ENCODE measurements at regions not wholly inside any gene's neighbourhood (a gene's known extent, or its start where the extent isn't known, plus 50 kb on each side); places are given as distances from the start of the nearest gene placed in this dataset.
"Not testable (repeated sequence)": the region's sequence is repeated elsewhere in the genome, so short reads cannot be mapped to it uniquely, and the experiment has no call there.

GRCh38 chr3:8438507-8439079 is 63.0 kb upstream of the LMCD1 start:
- Histone ChIP-seq H3K4me1 (ENCODE audit: control insufficient read depth, extremely low read depth, insufficient read depth, low read length) (peaks cover 11% of the 10 kb centered on the region), H3K79me2 (ENCODE audit: control insufficient read depth, insufficient read depth, low read length) (no peaks in the 10 kb centered on the region), H3K9me3 (replicated peaks; ENCODE audit: control insufficient read depth, insufficient read depth, low read length) (no peaks in the 10 kb centered on the region), H3K4me2 (ENCODE audit: insufficient read depth, low read length) (no peak overlapping the region), H2AFZ (ENCODE audit: low read depth, low read length) (no peak overlapping the region), H4K20me1 (replicated peaks; ENCODE audit: control insufficient read depth, extremely low read depth, insufficient read depth, low read length) (no peaks in the 10 kb centered on the region), H3K4me3 (replicated peaks in 1 of 3; ENCODE audit: insufficient read depth in 1 of 3, low read depth in 1 of 3, low read length in 3 of 3) (no peak overlapping the region), H3K9me1 (replicated peaks; ENCODE audit: control insufficient read depth, extremely low read depth, insufficient read depth, low read length) (no peaks in the 10 kb centered on the region), H3K27ac (ENCODE audit: insufficient read depth, low read depth, low read length) (no peak overlapping the region), H3K27me3 (ENCODE audit: control insufficient read depth in 2 of 2, insufficient read depth in 2 of 2, low read length in 2 of 2) (no peaks in the 10 kb centered on the region), H3K36me3 (ENCODE audit: control insufficient read depth in 2 of 2, extremely low read depth in 1 of 2, insufficient read depth in 2 of 2, low read length in 2 of 2) (no peaks in the 10 kb centered on the region), H3K9ac (replicated peaks; ENCODE audit: extremely low read depth, insufficient read depth, low read length) (no peak overlapping the region)
- BruUV-seq (replicated peaks) = no TSS peak
- ChIA-PET CTCF (no interaction called here), POLR2A (no interaction called here)
- no peak for FAIRE-seq
- intact Hi-C loops (cut with micrococcal nuclease) (no loop called here), dilution Hi-C loops (cut with MboI; ENCODE audit: extremely low pct_ligation_motif_present, low sequenced_read_pairs) (no loop called here)
- TF ChIP-seq JUN (IDR thresholded peaks at IDR 0.05; ENCODE audit: borderline replicate concordance, insufficient read depth, insufficient read length, low read depth) = no peak
- TF ChIP-seq POLR2AphosphoS5 (IDR thresholded peaks at IDR 0.05; ENCODE audit: insufficient read depth, low read depth, low read length) = no peak
- no peak for TF ChIP-seq FOS (IDR thresholded peaks at IDR 0.05; ENCODE audit: borderline replicate concordance, insufficient read depth, low read length)
- TF ChIP-seq CTCF (IDR thresholded peaks at IDR 0.05; ENCODE audit: extremely low read depth in 1 of 2, insufficient read depth in 1 of 2, low read depth in 1 of 2, low read length in 2 of 2) = no peak
- TF ChIP-seq EZH2 (IDR thresholded peaks at IDR 0.05; ENCODE audit: borderline replicate concordance, low read depth, low read length, severe bottlenecking) = no peak
- TF ChIP-seq POLR2A (IDR thresholded peaks at IDR 0.05; ENCODE audit: low read depth, low read length) = no peak
- no peak for TF ChIP-seq MAX (IDR thresholded peaks at IDR 0.05; ENCODE audit: insufficient read depth, insufficient read length)
- DNase-seq (ENCODE audit: low read depth, low spot score) = no peak

- H3K9me3 ChIP-seq (replicated peaks; ENCODE audit: control insufficient read depth, insufficient read depth, low read length); dilution Hi-C loops (cut with MboI; ENCODE audit: extremely low pct_ligation_motif_present, low sequenced_read_pairs); DNase-seq (ENCODE audit: low read depth, low spot score); H3K9ac ChIP-seq (replicated peaks; ENCODE audit: extremely low read depth, insufficient read depth, low read length); H4K20me1 ChIP-seq (replicated peaks; ENCODE audit: control insufficient read depth, extremely low read depth, insufficient read depth, low read length); H3K4me3 ChIP-seq (replicated peaks in 1 of 3; ENCODE audit: insufficient read depth in 1 of 3, low read depth in 1 of 3, low read length in 3 of 3); H3K4me2 ChIP-seq (ENCODE audit: insufficient read depth, low read length); POLR2A ChIA-PET; FAIRE-seq; H3K27me3 ChIP-seq (ENCODE audit: control insufficient read depth in 2 of 2, insufficient read depth in 2 of 2, low read length in 2 of 2); H2AFZ ChIP-seq (ENCODE audit: low read depth, low read length); CTCF ChIA-PET; H3K36me3 ChIP-seq (ENCODE audit: control insufficient read depth in 2 of 2, extremely low read depth in 1 of 2, insufficient read depth in 2 of 2, low read length in 2 of 2); BruUV-seq (replicated peaks); H3K27ac ChIP-seq (ENCODE audit: insufficient read depth, low read depth, low read length); H3K9me1 ChIP-seq (replicated peaks; ENCODE audit: control insufficient read depth, extremely low read depth, insufficient read depth, low read length); H3K79me2 ChIP-seq (ENCODE audit: control insufficient read depth, insufficient read depth, low read length): not testable (repeated sequence)
- H3K4me1 ChIP-seq (ENCODE audit: control insufficient read depth, extremely low read depth, insufficient read depth, low read length) = peaks cover 24% of the 10 kb centered on the region
- intact Hi-C loops (cut with micrococcal nuclease) = loop anchor here (5.0 to 10.0 kb wide), 2 partner anchors 122 to 425 kb away; no protein-coding TSS in a partner anchor
Measured at GRCh38 chr3:8440142-8440541, 61.5 kb upstream of the LMCD1 start.

Data from endothelial cell of umbilical vein (primary cell).